Omental fat pad (tissue), 3 donors: ENCODE measurements at regions not wholly inside any gene's neighbourhood (a gene's known extent, or its start where the extent isn't known, plus 50 kb on each side); places are given as distances from the start of the nearest gene placed in this dataset.

Experiments used
- ATAC-seq: fragments of 150-250 bp; one replicate; pipeline ENCODE4 v1.9.1; 2016; ENCODE audit warnings: mild to moderate bottlenecking, moderate library complexity; ENCODE audit not compliant: low FRiP score
- DNase-seq: peaks from one replicate; pipeline ENCODE4 v3.0.0-alpha.2; 2019; ENCODE audit warnings: low spot score
- CTCF ChIP-seq, 3 donors: fragments of 450-650 bp; IDR thresholded peaks; one replicate each; pipeline ENCODE4 v1.5.1; 2016 to 2017; ENCODE audit warnings: antibody characterized with exemption in 3 of 3, mild to moderate bottlenecking in 3 of 3, moderate library complexity in 2 of 3

DNA sequence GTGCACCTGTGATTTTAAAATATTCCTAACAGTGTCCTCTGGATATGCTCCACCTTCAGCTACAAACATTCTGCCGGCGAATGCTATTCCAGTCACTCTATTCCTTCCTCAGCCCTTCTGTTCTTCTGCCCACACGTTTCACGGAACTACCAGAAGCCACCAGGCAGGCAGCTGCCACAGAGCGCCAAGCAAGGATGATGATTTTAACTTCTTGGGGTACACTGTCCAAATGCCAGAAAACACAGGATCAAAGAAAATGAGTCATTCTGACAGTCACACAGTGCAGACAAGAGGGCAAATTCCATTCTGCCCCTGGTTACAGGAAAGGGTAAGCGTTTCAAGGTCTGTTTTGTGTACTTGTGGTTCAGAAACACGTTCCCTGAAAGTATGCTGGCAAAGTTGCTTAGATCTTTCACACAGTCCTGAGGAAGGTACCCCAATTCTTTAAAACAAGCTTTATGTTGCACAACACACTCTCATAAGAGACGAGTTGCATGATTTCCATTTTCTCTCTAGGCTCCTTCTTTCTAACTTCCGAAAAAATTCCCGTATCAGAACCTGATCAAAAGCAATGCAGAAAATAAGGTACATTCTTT is 508.3 kb upstream of the PKN2 start:
- DNase-seq (no peak), ATAC-seq (no peak)
- no peak for TF ChIP-seq CTCF (IDR thresholded peaks at IDR 0.05)

DNA sequence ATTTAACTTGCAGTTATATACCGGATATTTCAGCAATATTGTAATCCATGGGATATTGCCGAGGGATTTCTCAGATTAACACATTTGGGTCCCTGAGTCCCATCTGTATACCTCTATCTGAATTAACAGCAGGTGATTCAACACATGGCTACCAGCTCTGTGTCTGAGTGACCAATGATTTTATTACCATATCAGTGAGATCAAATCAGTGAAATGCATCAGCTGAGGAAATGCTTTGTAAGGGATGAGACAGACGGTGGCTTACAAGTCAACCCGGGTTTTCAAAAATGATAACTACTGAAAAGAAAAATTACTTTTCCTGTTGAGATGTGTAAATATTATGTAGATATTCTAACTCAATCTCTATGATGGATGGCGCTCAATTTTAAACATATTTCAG is 504.1 kb upstream of the PKN2 start:
- DNase-seq (no peak), ATAC-seq (no peak)
- TF ChIP-seq CTCF (IDR thresholded peaks at IDR 0.05) = no peak

DNA sequence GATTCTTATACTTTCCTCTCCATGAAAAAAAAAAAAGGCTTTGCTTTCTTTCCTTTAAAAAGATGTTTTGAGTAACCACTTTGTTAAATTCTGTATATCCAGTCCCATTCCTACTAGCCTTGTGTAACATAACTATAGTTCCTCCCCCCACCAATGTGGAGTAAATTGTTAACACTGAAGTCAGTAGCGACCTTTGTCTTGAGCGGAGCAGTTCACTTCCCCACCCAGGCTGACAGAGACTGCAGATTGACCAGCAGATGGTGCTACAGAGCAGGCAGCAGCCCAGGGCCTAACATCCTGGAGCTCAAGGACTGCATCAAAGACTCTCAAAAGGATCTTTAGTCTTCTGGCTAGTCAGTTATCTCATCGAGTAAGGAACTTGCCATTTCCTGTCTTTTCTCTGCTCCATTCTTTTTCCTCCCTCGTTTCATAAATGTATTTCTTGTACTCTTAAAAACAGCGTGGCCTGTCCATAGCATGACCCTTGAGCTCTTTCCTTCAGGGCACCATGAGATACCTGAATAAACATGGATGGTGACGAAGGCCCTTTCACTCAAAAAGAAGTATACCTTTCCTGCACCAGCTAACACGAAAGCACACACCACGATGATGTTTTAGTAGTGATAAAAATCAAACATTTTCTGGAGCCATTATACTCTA is 503.5 kb upstream of the PKN2 start:
- DNase-seq (no peak), ATAC-seq (peak; percentile 85)
- TF ChIP-seq CTCF (IDR thresholded peaks at IDR 0.05) = no peak

DNA sequence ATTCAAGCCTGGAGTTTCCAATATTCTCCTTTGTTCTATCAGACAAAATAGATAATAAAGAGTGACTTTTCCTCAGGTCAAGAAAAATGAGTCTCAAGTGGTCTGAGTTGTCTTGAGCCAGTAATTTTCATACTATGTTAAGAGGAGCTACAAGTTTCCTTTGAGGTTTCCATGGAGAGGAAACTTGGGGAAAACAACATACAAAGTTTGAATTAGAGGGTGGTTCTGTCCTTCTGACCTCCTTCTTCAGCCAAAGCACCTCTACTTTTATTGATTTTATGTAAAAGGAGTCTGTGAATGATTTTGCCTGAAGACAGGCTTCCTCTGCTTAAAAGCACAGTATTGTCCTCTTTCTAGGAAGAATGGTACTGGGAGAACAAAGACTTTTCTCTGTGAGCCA is 497.2 kb upstream of the PKN2 start:
- no peak for TF ChIP-seq CTCF (IDR thresholded peaks at IDR 0.05)
- ATAC-seq (no peak), DNase-seq (no peak)

GRCh38 chr1:88188038-88188437 is 496.0 kb upstream of the PKN2 start:
- DNase-seq (no peak), ATAC-seq (no peak)
- TF ChIP-seq CTCF (IDR thresholded peaks at IDR 0.05) = no peak

- no peak for ATAC-seq
- no peak for TF ChIP-seq CTCF (IDR thresholded peaks at IDR 0.05)
Measured at GRCh38 chr1:88189525-88189924, 494.5 kb upstream of the PKN2 start.

GRCh38 chr1:88191917-88192316 is 492.2 kb upstream of the PKN2 start:
- TF ChIP-seq CTCF (IDR thresholded peaks at IDR 0.05) = no peak
- ATAC-seq = no peak

More at GRCh38 chr1:88189525-88189924, 494.5 kb upstream of the PKN2 start:
- DNase-seq = no peak

More at GRCh38 chr1:88191917-88192316, 492.2 kb upstream of the PKN2 start:
- no peak for DNase-seq
